ENCODE measurements at regions not wholly inside any gene's neighbourhood (a gene's known extent, or its start where the extent isn't known, plus 50 kb on each side); places are given as distances from the start of the nearest gene placed in this dataset.

DNA sequence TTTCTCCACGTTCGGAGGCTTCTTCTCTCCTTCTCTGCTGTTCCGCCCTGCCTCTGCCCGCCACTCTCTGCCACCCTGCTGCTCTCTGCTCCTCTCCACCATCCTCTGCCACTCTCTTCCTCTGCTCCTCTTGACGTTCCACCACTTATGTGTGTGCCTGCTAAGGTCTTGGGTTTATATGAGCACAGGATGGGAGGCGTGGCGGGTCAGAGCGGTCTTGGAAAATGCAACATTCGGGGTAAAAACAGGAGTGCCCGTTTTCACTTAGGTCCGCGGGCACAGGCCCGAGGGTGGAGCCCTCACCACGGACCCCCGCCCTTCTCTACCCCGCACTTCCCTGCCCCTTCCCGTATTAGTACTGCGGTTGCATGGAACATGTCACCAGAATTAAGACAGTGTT lies 114.4 kb upstream of the FBXL7 start:
- Histone ChIP-seq H3K27me3 (no peaks in the 10 kb centered on the region), H3K4me3 (no peak overlapping the region), H3K27ac (no peak overlapping the region), H3K4me1 (no peaks in the 10 kb centered on the region), H3K36me3 (no peaks in the 10 kb centered on the region), H3K9me3 (no peaks in the 10 kb centered on the region)
- no peak for TF ChIP-seq POLR2AphosphoS5 (IDR thresholded peaks at IDR 0.05)
- no peak for TF ChIP-seq EP300 (IDR thresholded peaks at IDR 0.05)
- TF ChIP-seq POLR2A (IDR thresholded peaks at IDR 0.05): no peak
- TF ChIP-seq, protein P1, sequence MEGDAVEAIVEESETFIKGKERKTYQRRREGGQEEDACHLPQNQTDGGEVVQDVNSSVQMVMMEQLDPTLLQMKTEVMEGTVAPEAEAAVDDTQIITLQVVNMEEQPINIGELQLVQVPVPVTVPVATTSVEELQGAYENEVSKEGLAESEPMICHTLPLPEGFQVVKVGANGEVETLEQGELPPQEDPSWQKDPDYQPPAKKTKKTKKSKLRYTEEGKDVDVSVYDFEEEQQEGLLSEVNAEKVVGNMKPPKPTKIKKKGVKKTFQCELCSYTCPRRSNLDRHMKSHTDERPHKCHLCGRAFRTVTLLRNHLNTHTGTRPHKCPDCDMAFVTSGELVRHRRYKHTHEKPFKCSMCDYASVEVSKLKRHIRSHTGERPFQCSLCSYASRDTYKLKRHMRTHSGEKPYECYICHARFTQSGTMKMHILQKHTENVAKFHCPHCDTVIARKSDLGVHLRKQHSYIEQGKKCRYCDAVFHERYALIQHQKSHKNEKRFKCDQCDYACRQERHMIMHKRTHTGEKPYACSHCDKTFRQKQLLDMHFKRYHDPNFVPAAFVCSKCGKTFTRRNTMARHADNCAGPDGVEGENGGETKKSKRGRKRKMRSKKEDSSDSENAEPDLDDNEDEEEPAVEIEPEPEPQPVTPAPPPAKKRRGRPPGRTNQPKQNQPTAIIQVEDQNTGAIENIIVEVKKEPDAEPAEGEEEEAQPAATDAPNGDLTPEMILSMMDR (IDR thresholded peaks at IDR 0.05): no peak
- no peak for ATAC-seq
- WGBS, 2 donors (ENCODE audit: low coverage in 1 of 2): 88 to 96% methylated on average over 10 to 11 of the region's 18 CpGs

- no peak for ATAC-seq
- 78% methylated on average over 4 of the region's 12 CpGs; no CpG with 5 or more reads in 1 of the 2 donors for WGBS, 2 donors (ENCODE audit: low coverage in 1 of 2)
- no peak for TF ChIP-seq EP300 (IDR thresholded peaks at IDR 0.05)
- Histone ChIP-seq H3K9me3 (no peaks in the 10 kb centered on the region), H3K4me3 (no peak overlapping the region), H3K27me3 (no peaks in the 10 kb centered on the region), H3K4me1 (no peaks in the 10 kb centered on the region), H3K36me3 (no peaks in the 10 kb centered on the region), H3K27ac (no peak overlapping the region)
Measured at GRCh38 chr5:15385037-15385436, 114.9 kb upstream of the FBXL7 start.

GRCh38 chr5:15384581-15384980 lies 115.4 kb upstream of the FBXL7 start:
- Histone ChIP-seq H3K4me3 (no peak overlapping the region), H3K36me3 (no peaks in the 10 kb centered on the region), H3K4me1 (no peaks in the 10 kb centered on the region), H3K27me3 (no peaks in the 10 kb centered on the region), H3K9me3 (no peaks in the 10 kb centered on the region), H3K27ac (no peak overlapping the region)
- ATAC-seq: peak; percentile 20
- TF ChIP-seq EP300 (IDR thresholded peaks at IDR 0.05): no peak
- TF ChIP-seq POLR2AphosphoS5 (IDR thresholded peaks at IDR 0.05): no peak
- TF ChIP-seq POLR2A (IDR thresholded peaks at IDR 0.05): no peak
- 76% methylated on average over 4 of the region's 16 CpGs; no CpG with 5 or more reads in 1 of the 2 donors for WGBS, 2 donors (ENCODE audit: low coverage in 1 of 2)

DNA sequence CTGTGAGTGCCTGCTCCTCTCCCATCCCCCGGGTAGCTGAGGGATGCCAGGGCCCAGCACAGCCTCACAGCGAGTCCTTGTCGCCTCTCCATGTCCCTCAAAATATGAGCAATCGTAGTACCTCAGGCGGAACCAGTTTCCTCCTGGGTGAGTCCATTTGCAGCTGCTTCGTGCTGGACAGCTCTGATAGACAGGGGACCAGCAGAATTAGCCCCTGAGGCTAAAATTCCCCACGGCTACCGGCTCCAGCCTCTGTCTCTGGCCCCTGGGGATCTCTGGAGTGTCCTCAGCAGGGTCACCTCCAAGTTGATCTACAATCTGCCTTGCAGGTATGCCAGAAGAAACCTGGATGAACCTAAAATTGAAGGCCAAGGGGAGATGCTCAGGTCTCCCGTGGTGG lies 115.8 kb upstream of the FBXL7 start:
- no peak for TF ChIP-seq EP300 (IDR thresholded peaks at IDR 0.05)
- no peak for TF ChIP-seq POLR2AphosphoS5 (IDR thresholded peaks at IDR 0.05)
- no peaks in the 10 kb centered on the region for H3K27me3 ChIP-seq
- no peaks in the 10 kb centered on the region for H3K36me3 ChIP-seq
- ATAC-seq: no peak
- 72% methylated on average over 3 of the region's 9 CpGs; no CpG with 5 or more reads in 1 of the 2 donors for WGBS, 2 donors (ENCODE audit: low coverage in 1 of 2)
- no peaks in the 10 kb centered on the region for H3K9me3 ChIP-seq
- no peak overlapping the region for H3K4me3 ChIP-seq
- no peaks in the 10 kb centered on the region for H3K4me1 ChIP-seq
- no peak overlapping the region for H3K27ac ChIP-seq

GRCh38 chr5:15383469-15383868 lies 116.5 kb upstream of the FBXL7 start:
- no peak for TF ChIP-seq POLR2A (IDR thresholded peaks at IDR 0.05)
- TF ChIP-seq, protein P1 (IDR thresholded peaks at IDR 0.05): peak; percentile 36 to 60 (median 54)
- 50% methylated on average over 1 of the region's 1 CpG for WGBS, 2 donors (ENCODE audit: low coverage in 1 of 2)
- Histone ChIP-seq H3K4me3 (no peak overlapping the region), H3K27ac (no peak overlapping the region), H3K27me3 (no peaks in the 10 kb centered on the region), H3K9me3 (no peaks in the 10 kb centered on the region), H3K4me1 (no peaks in the 10 kb centered on the region), H3K36me3 (no peaks in the 10 kb centered on the region)
- no peak for ATAC-seq

DNA sequence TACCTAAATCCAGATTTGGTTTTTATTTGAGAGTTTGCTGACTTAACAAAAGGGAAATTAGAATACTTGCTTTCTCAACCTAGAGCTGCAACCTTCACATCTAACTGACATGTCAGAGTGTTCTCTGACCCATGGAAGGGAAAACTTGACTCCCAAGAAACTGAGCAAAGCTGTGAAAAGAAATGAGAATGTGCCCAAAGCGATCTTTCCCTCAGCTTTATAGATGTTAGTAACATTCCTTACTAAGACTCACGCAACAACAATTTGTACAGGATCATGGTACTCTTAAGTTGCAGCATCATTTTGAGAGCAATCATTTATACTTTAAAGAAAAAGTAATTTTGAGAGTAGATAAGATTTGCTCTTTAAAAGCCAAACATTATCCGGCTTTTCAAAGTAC lies 117.0 kb upstream of the FBXL7 start:
- Histone ChIP-seq H3K4me3 (no peak overlapping the region), H3K9me3 (no peaks in the 10 kb centered on the region), H3K4me1 (no peaks in the 10 kb centered on the region), H3K27me3 (no peaks in the 10 kb centered on the region), H3K27ac (no peak overlapping the region), H3K36me3 (no peaks in the 10 kb centered on the region)
- TF ChIP-seq POLR2A (IDR thresholded peaks at IDR 0.05) (no peak), EP300 (IDR thresholded peaks at IDR 0.05) (no peak), POLR2AphosphoS5 (IDR thresholded peaks at IDR 0.05) (no peak)
- TF ChIP-seq, protein P1 (IDR thresholded peaks at IDR 0.05): no peak
- ATAC-seq: no peak
- WGBS, 2 donors (ENCODE audit: low coverage in 1 of 2): 93 to 97% methylated on average over 3 of the region's 3 CpGs
